Erythroblast (primary cell): ENCODE measurements at regions not wholly inside any gene's neighbourhood (a gene's known extent, or its start where the extent isn't known, plus 50 kb on each side); places are given as distances from the start of the nearest gene placed in this dataset.

ENCODE experiments used
- GATA1 ChIP-seq: IDR thresholded peaks from 2 replicates; pipeline ENCODE4 v1.6.1; 2011; ENCODE audit warnings: low read depth, mild to moderate bottlenecking, control low read depth, low read length, moderate library complexity
- POLR2A ChIP-seq: IDR thresholded peaks from 2 replicates; pipeline ENCODE4 v1.6.1; 2011; ENCODE audit warnings: mild to moderate bottlenecking, low read length

DNA sequence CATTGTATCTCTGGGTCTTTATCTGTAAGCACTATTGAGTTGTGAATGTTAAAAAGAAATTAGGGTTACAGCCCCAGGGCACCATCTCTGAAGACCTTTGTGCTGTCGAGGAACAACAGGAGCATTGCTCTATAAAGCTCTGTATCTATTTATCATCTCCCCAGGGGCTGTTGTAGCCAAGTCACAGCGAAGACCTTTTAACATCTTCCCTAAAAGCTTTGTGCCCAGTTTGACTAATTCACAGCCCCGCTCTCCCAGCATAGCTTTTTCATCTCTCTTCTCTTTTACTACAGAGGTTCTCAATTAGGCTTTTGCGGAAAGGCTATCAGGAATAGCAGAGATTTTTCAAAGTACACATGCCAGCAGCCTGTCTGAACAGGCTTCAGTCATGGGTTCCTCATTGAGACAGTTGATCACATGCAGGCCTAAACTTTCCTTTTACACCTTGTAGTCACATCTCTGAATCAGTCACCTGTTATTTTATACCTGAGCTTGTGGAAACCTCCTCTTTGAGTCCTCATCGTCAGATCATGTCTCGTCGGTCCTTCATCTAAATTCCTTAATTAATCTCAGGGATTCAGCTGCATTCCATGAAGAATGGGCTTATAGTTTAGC is 140.5 kb downstream of the NPR3 start:
- TF ChIP-seq POLR2A, result no peak
- no peak for TF ChIP-seq GATA1
